HEK293 (cell line): ENCODE measurements at regions not wholly inside any gene's neighbourhood (a gene's known extent, or its start where the extent isn't known, plus 50 kb on each side); places are given as distances from the start of the nearest gene placed in this dataset.

Experiments used
- CTCF ChIP-seq: fragments of 450-650 bp; formaldehyde crosslinking; IDR thresholded peaks from 2 replicates; pipeline ENCODE4 v1.5.1; 2016; ENCODE audit warnings: missing biosample characterization, missing genetic modification characterization
- ZNF23 ChIP-seq: fragments of 450-650 bp; formaldehyde crosslinking; IDR thresholded peaks from 2 replicates; pipeline ENCODE4 v1.5.1; 2016; ENCODE audit warnings: missing biosample characterization, missing genetic modification characterization, borderline replicate concordance
- ZNF510 ChIP-seq: fragments of 450-650 bp; formaldehyde crosslinking; IDR thresholded peaks from 2 replicates; pipeline ENCODE4 v1.5.1; 2018; ENCODE audit warnings: mild to moderate bottlenecking, missing genetic modification characterization, missing biosample characterization; ENCODE audit not compliant: insufficient replicate concordance

GRCh38 chr16:60810250-60810649 is 1226.0 kb downstream of the CDH8 start:
- TF ChIP-seq ZNF23 (tag by site-specific recombination) (no peak), ZNF510 (tag by site-specific recombination) (no peak), CTCF (tag by site-specific recombination) (no peak)
